ENCODE measurements at regions not wholly inside any gene's neighbourhood (a gene's known extent, or its start where the extent isn't known, plus 50 kb on each side); places are given as distances from the start of the nearest gene placed in this dataset.

DNA sequence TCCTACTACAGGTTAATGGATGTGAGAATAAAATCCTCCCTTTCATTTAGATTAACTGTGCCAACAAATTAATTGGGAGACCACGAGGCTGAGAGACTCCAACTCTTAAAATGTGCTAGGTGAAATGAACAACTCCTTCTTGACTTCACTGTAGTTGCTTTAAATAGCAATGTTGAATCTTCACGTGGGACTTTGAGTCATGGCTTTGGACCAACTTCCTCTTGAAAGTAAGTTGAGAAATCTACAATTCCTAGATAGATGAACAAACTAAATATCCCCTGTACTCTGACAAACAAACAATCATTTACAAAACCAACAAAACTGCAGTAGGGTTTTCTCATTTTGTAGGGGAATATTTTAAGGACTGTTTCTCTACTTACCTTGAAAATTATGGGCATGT, 291.9 kb upstream of the SPRED2 start:
- Histone ChIP-seq H3K4me1 (ENCODE audit: low read length) (no peaks in the 10 kb centered on the region), H3K9me2 (replicated peaks; ENCODE audit: insufficient read depth, low read length) (no peaks in the 10 kb centered on the region), H3K4me2 (ENCODE audit: low read depth, low read length) (no peak overlapping the region), H2AFZ (ENCODE audit: low read length) (no peak overlapping the region), H3K9me3 (replicated peaks; ENCODE audit: insufficient read depth, low read length) (no peaks in the 10 kb centered on the region), H3K4me3 (ENCODE audit: low read length) (no peak overlapping the region), H3K79me2 (ENCODE audit: low read length) (no peaks in the 10 kb centered on the region), H3F3A (ENCODE audit: insufficient read depth, low read length) (no peaks in the 10 kb centered on the region), H3K27me3 (replicated peaks; ENCODE audit: insufficient read depth, low read length) (no peaks in the 10 kb centered on the region), H3K9ac (ENCODE audit: low read length) (no peak overlapping the region), H4K20me1 (ENCODE audit: insufficient read depth, low read length) (no peaks in the 10 kb centered on the region), H3K36me3 (replicated peaks; ENCODE audit: insufficient read depth, low read length) (no peaks in the 10 kb centered on the region), H3K27ac (ENCODE audit: low read length) (no peak overlapping the region)
- TF ChIP-seq EZH2 (optimal IDR thresholded peaks at IDR 0.05; ENCODE audit: low read depth, low read length), result no peak
- TF ChIP-seq, protein P1, sequence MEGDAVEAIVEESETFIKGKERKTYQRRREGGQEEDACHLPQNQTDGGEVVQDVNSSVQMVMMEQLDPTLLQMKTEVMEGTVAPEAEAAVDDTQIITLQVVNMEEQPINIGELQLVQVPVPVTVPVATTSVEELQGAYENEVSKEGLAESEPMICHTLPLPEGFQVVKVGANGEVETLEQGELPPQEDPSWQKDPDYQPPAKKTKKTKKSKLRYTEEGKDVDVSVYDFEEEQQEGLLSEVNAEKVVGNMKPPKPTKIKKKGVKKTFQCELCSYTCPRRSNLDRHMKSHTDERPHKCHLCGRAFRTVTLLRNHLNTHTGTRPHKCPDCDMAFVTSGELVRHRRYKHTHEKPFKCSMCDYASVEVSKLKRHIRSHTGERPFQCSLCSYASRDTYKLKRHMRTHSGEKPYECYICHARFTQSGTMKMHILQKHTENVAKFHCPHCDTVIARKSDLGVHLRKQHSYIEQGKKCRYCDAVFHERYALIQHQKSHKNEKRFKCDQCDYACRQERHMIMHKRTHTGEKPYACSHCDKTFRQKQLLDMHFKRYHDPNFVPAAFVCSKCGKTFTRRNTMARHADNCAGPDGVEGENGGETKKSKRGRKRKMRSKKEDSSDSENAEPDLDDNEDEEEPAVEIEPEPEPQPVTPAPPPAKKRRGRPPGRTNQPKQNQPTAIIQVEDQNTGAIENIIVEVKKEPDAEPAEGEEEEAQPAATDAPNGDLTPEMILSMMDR (IDR thresholded peaks at IDR 0.05; ENCODE audit: low read length), result no peak
- TF ChIP-seq EZH2phosphoT487 (IDR thresholded peaks at IDR 0.05; ENCODE audit: low read length), result no peak
- no peak for DNase-seq

DNA sequence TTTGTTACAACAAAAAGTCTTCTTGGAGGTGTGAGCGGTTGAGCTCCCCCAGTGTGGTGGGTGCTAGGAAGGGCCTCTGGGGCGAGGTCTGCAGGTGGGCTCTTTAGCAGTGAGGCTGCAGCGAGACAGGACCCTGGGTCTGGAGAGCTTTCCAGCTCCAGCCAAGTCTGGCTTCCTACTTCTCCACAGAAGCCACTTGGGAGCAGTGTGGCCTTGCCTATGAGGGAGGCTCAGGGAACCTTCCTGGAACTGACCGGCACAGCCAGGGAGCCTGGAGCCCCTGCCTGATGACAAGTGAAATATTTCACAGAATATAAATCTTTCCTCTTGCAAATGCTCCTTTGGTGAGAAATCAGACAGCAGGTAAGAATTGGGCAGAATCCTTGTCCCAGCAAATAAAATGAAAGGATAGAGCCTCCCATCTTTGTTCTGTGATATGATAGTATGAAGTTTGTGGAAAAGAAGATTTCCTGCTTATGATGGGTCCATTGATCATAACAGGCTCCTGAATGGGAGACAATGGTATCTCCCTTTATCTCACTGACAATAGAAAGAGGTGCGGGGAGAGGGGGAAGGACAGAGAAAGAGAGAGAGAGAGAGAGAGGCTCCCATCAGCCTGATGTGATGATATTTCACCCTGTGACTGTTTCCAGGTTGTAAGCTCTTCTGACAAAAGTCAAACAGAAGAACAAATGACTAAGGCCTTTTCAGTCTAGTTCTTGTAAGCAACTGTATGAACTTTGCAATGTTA, 289.8 kb upstream of the SPRED2 start:
- Histone ChIP-seq H3K9ac (ENCODE audit: low read length) (no peak overlapping the region), H3F3A (ENCODE audit: insufficient read depth, low read length) (no peaks in the 10 kb centered on the region), H2AFZ (ENCODE audit: low read length) (no peak overlapping the region), H3K36me3 (replicated peaks; ENCODE audit: insufficient read depth, low read length) (no peaks in the 10 kb centered on the region), H3K4me1 (ENCODE audit: low read length) (no peaks in the 10 kb centered on the region), H3K9me3 (replicated peaks; ENCODE audit: insufficient read depth, low read length) (no peaks in the 10 kb centered on the region), H3K79me2 (ENCODE audit: low read length) (no peaks in the 10 kb centered on the region), H3K27ac (ENCODE audit: low read length) (no peak overlapping the region), H3K9me2 (replicated peaks; ENCODE audit: insufficient read depth, low read length) (no peaks in the 10 kb centered on the region), H4K20me1 (ENCODE audit: insufficient read depth, low read length) (no peaks in the 10 kb centered on the region), H3K4me2 (ENCODE audit: low read depth, low read length) (no peak overlapping the region), H3K27me3 (replicated peaks; ENCODE audit: insufficient read depth, low read length) (no peaks in the 10 kb centered on the region), H3K4me3 (ENCODE audit: low read length) (no peak overlapping the region)
- no peak for DNase-seq
- TF ChIP-seq, protein P1 (IDR thresholded peaks at IDR 0.05; ENCODE audit: low read length), result no peak
- no peak for TF ChIP-seq EZH2phosphoT487 (IDR thresholded peaks at IDR 0.05; ENCODE audit: low read length)
- no peak for TF ChIP-seq EZH2 (optimal IDR thresholded peaks at IDR 0.05; ENCODE audit: low read depth, low read length)

DNA sequence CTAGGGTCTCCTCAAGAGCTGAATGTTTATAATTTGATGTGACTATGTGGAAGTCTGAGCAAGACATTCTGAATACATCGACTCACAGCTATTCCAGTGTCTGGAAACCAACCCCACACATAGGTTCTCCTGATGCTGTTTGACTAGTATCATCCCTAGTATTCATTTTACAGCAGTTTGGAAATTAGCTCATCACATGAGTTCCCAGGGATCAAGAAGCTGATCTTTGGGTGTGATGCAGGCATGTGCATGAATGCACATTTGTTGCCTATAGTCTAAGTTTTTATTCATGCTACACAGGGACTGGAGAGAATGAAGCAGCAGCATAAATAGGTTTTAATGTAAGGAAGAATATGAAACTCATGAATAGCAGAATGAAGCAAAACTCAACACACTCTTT, 284.3 kb upstream of the SPRED2 start:
- H3K27me3 ChIP-seq (replicated peaks; ENCODE audit: insufficient read depth, low read length), result no peaks in the 10 kb centered on the region
- no peaks in the 10 kb centered on the region for H3K9me2 ChIP-seq (replicated peaks; ENCODE audit: insufficient read depth, low read length)
- TF ChIP-seq EZH2 (optimal IDR thresholded peaks at IDR 0.05; ENCODE audit: low read depth, low read length) (no peak), EZH2phosphoT487 (IDR thresholded peaks at IDR 0.05; ENCODE audit: low read length) (no peak)
- TF ChIP-seq, protein P1 (IDR thresholded peaks at IDR 0.05; ENCODE audit: low read length), result no peak
- no peak overlapping the region for H3K4me2 ChIP-seq (ENCODE audit: low read depth, low read length)
- H3K27ac ChIP-seq (ENCODE audit: low read length), result no peak overlapping the region
- no peaks in the 10 kb centered on the region for H4K20me1 ChIP-seq (ENCODE audit: insufficient read depth, low read length)
- H3K36me3 ChIP-seq (replicated peaks; ENCODE audit: insufficient read depth, low read length), result no peaks in the 10 kb centered on the region
- H3K9ac ChIP-seq (ENCODE audit: low read length), result no peak overlapping the region
- H3K4me1 ChIP-seq (ENCODE audit: low read length), result no peaks in the 10 kb centered on the region
- no peak overlapping the region for H3K4me3 ChIP-seq (ENCODE audit: low read length)
- no peak overlapping the region for H2AFZ ChIP-seq (ENCODE audit: low read length)
- no peaks in the 10 kb centered on the region for H3K79me2 ChIP-seq (ENCODE audit: low read length)
- no peak for DNase-seq
- no peaks in the 10 kb centered on the region for H3F3A ChIP-seq (ENCODE audit: insufficient read depth, low read length)
- H3K9me3 ChIP-seq (replicated peaks; ENCODE audit: insufficient read depth, low read length), result no peaks in the 10 kb centered on the region
